GM21360 (cell line): ENCODE measurements at regions not wholly inside any gene's neighbourhood (a gene's known extent, or its start where the extent isn't known, plus 50 kb on each side); places are given as distances from the start of the nearest gene placed in this dataset.
"Not testable (repeated sequence)": the region's sequence is repeated elsewhere in the genome, so short reads cannot be mapped to it uniquely, and the experiment has no call there.

Experiments used
- ATAC-seq: cut with Tn5 transposase; IDR thresholded peaks from one replicate; pipeline ENCODE4 v1.9.1; 2021; ENCODE audit warnings: mild to moderate bottlenecking, moderate library complexity; ENCODE audit not compliant: unreplicated experiment

- ATAC-seq, result no peak
Observed at GRCh38 chr1:234771642-234772344, 161.8 kb upstream of the IRF2BP2 start.

GRCh38 chr1:234770924-234771540, 161.1 kb upstream of the IRF2BP2 start:
- ATAC-seq, result no peak

GRCh38 chr1:234769986-234770795, 160.2 kb upstream of the IRF2BP2 start:
- ATAC-seq, result no peak

GRCh38 chr1:234769284-234769985, 159.5 kb upstream of the IRF2BP2 start:
- ATAC-seq, result no peak

- ATAC-seq, result no peak
Observed at GRCh38 chr1:234768569-234769283, 158.7 kb upstream of the IRF2BP2 start.

- no peak for ATAC-seq
Observed at GRCh38 chr1:234768171-234768568, 158.2 kb upstream of the IRF2BP2 start.

GRCh38 chr1:234765672-234766071, 155.7 kb upstream of the IRF2BP2 start:
- no peak for ATAC-seq

- no peak for ATAC-seq
Observed at GRCh38 chr1:234765181-234765580, 155.2 kb upstream of the IRF2BP2 start.

GRCh38 chr1:234763910-234764309, 153.9 kb upstream of the IRF2BP2 start:
- no peak for ATAC-seq

- ATAC-seq, result no peak
Observed at GRCh38 chr1:234763367-234763766, 153.4 kb upstream of the IRF2BP2 start.

- ATAC-seq, result not testable (repeated sequence)
Observed at GRCh38 chr1:234762127-234762526, 152.1 kb upstream of the IRF2BP2 start.

- no peak for ATAC-seq
Observed at GRCh38 chr1:234760303-234760723, 150.3 kb upstream of the IRF2BP2 start.

- no peak for ATAC-seq
Observed at GRCh38 chr1:234759888-234760287, 149.9 kb upstream of the IRF2BP2 start.

GRCh38 chr1:234758851-234759250, 148.9 kb upstream of the IRF2BP2 start:
- no peak for ATAC-seq

GRCh38 chr1:234756857-234757256, 146.9 kb upstream of the IRF2BP2 start:
- ATAC-seq, result no peak

- no peak for ATAC-seq
Observed at GRCh38 chr1:234756066-234756774, 146.2 kb upstream of the IRF2BP2 start.

- ATAC-seq, result no peak
Observed at GRCh38 chr1:234755449-234755863, 145.5 kb upstream of the IRF2BP2 start.

- ATAC-seq, result no peak
Observed at GRCh38 chr1:234753979-234754378, 144.0 kb upstream of the IRF2BP2 start.

GRCh38 chr1:234752927-234753326, 142.9 kb upstream of the IRF2BP2 start:
- ATAC-seq, result no peak

- ATAC-seq, result no peak
Observed at GRCh38 chr1:234751678-234752077, 141.7 kb upstream of the IRF2BP2 start.
